HG03097 (cell line): ENCODE measurements at regions not wholly inside any gene's neighbourhood (a gene's known extent, or its start where the extent isn't known, plus 50 kb on each side); places are given as distances from the start of the nearest gene placed in this dataset.

Source experiments
- ATAC-seq: cut with Tn5 transposase; IDR thresholded peaks from one replicate; pipeline ENCODE4 v1.9.1; 2021; ENCODE audit not compliant: unreplicated experiment, low FRiP score

- no peak for ATAC-seq
Measured at GRCh38 chr4:28334249-28334648, 1473.6 kb downstream of the STIM2 start.

- no peak for ATAC-seq
Measured at GRCh38 chr4:28341784-28342183, 1481.1 kb downstream of the STIM2 start.

GRCh38 chr4:28350485-28350884 lies 1489.8 kb downstream of the STIM2 start:
- ATAC-seq: no peak

- no peak for ATAC-seq
Measured at GRCh38 chr4:28351102-28351501, 1490.5 kb downstream of the STIM2 start.

- ATAC-seq: no peak
Measured at GRCh38 chr4:28351826-28352225, 1491.2 kb downstream of the STIM2 start.

GRCh38 chr4:28354880-28355656 lies 1494.4 kb downstream of the STIM2 start:
- no peak for ATAC-seq

GRCh38 chr4:28357990-28358389 lies 1497.3 kb downstream of the STIM2 start:
- ATAC-seq: no peak

- ATAC-seq: no peak
Measured at GRCh38 chr4:28358606-28359005, 1498.0 kb downstream of the STIM2 start.

GRCh38 chr4:28360681-28361080 lies 1500.0 kb downstream of the STIM2 start:
- no peak for ATAC-seq

- ATAC-seq: no peak
Measured at GRCh38 chr4:28362169-28362568, 1501.5 kb downstream of the STIM2 start.

GRCh38 chr4:28369499-28369898 lies 1508.9 kb downstream of the STIM2 start:
- ATAC-seq: no peak

GRCh38 chr4:28373191-28373590 lies 1512.5 kb downstream of the STIM2 start:
- ATAC-seq: no peak

- no peak for ATAC-seq
Measured at GRCh38 chr4:28373601-28374000, 1513.0 kb downstream of the STIM2 start.

GRCh38 chr4:28378109-28378830 lies 1517.6 kb downstream of the STIM2 start:
- ATAC-seq: no peak

- no peak for ATAC-seq
Measured at GRCh38 chr4:28385801-28386200, 1525.2 kb downstream of the STIM2 start.

- no peak for ATAC-seq
Measured at GRCh38 chr4:28386776-28387175, 1526.1 kb downstream of the STIM2 start.

- no peak for ATAC-seq
Measured at GRCh38 chr4:28388471-28388870, 1527.8 kb downstream of the STIM2 start.

GRCh38 chr4:28391877-28392276 lies 1531.2 kb downstream of the STIM2 start:
- ATAC-seq: no peak

GRCh38 chr4:28402751-28403150 lies 1542.1 kb downstream of the STIM2 start:
- no peak for ATAC-seq

GRCh38 chr4:28421221-28421620 lies 1560.6 kb downstream of the STIM2 start:
- ATAC-seq: no peak

- ATAC-seq: no peak
Measured at GRCh38 chr4:28426251-28426650, 1565.6 kb downstream of the STIM2 start.
